GM10248 (cell line): ENCODE measurements at regions not wholly inside any gene's neighbourhood (a gene's known extent, or its start where the extent isn't known, plus 50 kb on each side); places are given as distances from the start of the nearest gene placed in this dataset.

Experiments
- CTCF ChIA-PET: fragments of 300-600 bp; sonication (Branson Sonifier 250); formaldehyde crosslinking; extraction: SDS; loops from one replicate; lab custom pipeline; 2021; ENCODE audit warnings: antibody characterized with exemption; lab: Yijun Ruan, JAX
- POLR2A ChIA-PET: fragments of 350-650 bp; sonication (Branson Sonifier 250); formaldehyde crosslinking; extraction: SDS; loops from one replicate; lab custom pipeline; 2020; ENCODE audit warnings: antibody characterized with exemption; lab: Yijun Ruan, JAX
- DNase-seq: peaks from one replicate; pipeline ENCODE4 v3.0.0; 2012; ENCODE audit errors: extremely low spot score
- TF ChIP-seq, protein P1 (sequence below): IDR thresholded peaks from 2 replicates; pipeline ENCODE4 v1.5.1; 2012; ENCODE audit warnings: mild to moderate bottlenecking, low read depth; ENCODE audit errors: extremely low read depth, missing control alignments, control extremely low read depth

DNA sequence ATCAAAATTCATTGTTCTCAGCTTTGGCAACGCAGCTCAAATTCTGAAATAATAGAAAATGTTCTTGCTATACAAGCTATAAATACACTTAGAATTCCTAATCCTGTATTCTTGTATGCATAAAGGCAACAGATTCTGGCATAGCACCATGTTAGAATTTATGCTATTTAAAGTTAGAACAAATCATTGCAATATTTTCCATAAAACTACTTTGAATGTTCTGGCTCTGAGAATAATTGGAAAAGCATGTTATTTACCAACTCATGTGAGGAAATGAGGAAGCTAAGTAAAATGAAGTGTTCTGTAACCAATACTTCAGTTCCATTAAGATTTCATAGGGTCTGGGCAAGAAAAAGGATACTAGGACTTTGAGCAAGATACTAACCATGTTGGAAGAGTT, 888.9 kb downstream of the SQOR start:
- TF ChIP-seq, protein P1, sequence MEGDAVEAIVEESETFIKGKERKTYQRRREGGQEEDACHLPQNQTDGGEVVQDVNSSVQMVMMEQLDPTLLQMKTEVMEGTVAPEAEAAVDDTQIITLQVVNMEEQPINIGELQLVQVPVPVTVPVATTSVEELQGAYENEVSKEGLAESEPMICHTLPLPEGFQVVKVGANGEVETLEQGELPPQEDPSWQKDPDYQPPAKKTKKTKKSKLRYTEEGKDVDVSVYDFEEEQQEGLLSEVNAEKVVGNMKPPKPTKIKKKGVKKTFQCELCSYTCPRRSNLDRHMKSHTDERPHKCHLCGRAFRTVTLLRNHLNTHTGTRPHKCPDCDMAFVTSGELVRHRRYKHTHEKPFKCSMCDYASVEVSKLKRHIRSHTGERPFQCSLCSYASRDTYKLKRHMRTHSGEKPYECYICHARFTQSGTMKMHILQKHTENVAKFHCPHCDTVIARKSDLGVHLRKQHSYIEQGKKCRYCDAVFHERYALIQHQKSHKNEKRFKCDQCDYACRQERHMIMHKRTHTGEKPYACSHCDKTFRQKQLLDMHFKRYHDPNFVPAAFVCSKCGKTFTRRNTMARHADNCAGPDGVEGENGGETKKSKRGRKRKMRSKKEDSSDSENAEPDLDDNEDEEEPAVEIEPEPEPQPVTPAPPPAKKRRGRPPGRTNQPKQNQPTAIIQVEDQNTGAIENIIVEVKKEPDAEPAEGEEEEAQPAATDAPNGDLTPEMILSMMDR: no peak
- no peak for DNase-seq
- CTCF ChIA-PET: no interaction called here
- POLR2A ChIA-PET: no interaction called here

DNA sequence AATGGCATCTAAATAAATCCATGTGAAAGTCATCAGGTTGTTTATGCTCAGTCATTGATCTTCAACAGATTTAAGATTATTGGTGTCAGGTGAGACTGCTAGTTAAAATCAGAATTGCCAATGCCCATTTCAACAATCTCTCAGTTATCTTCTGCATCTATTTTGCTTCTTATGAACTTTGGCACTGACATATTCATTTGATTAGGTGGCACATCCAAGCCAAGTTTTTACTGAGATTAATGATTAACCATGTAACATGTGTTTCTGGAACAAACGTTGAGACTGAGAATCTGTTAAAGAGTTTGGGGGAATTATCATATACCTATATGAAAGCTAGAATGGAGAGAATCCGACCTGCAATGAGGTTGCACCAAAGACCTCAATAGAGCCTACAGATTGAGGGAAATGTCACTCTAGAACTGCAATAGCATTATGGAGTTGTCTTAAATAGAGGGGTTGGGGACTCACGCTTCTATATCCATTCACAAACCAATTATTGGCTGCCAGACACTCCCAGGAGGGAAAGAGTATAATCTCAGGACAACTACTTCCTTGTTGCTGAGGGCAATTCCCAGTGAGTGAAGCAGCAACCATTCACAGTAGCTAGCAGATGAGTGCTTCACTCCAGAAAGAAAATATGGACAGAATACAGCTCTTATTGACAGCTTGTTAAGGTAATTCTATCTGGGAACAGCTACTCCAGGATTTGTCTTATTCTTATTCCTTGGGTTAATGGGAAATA, 891.3 kb downstream of the SQOR start:
- TF ChIP-seq, protein P1: no peak
- ChIA-PET POLR2A (no interaction called here), CTCF (no interaction called here)
- DNase-seq: no peak

GRCh38 chr15:46526726-46527110, 891.9 kb downstream of the SQOR start:
- DNase-seq: no peak
- TF ChIP-seq, protein P1: no peak
- CTCF ChIA-PET: no interaction called here
- POLR2A ChIA-PET: no interaction called here

- ChIA-PET CTCF (no interaction called here), POLR2A (no interaction called here)
- DNase-seq: no peak
- TF ChIP-seq, protein P1: no peak
These were observed 908.8 kb downstream of the SQOR start for GRCh38 chr15:46543626-46544025.

GRCh38 chr15:46548989-46549388, 914.2 kb downstream of the SQOR start:
- TF ChIP-seq, protein P1: no peak
- ChIA-PET POLR2A (no interaction called here), CTCF (no interaction called here)
- no peak for DNase-seq

DNA sequence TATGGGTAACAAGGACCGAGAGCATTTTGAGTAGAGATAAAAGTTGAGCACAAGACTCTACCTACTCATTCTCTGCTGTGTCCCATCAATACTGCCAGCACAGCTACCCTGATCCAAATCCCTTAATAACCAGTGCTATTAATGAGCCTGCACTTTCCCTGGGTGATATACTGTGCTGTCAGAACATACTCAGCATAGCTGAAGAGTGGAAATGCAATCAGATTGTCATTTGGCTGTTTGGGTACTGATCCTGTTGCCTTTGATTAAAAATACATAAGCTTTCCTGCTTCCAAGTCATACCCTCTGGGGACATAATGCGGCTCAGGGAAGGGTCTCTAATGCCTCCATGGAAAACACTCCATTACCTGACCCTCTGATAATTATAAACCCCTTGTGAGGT, 917.5 kb downstream of the SQOR start:
- no peak for DNase-seq
- TF ChIP-seq, protein P1: no peak
- CTCF ChIA-PET: no interaction called here
- POLR2A ChIA-PET: no interaction called here
